ENCODE measurements at regions not wholly inside any gene's neighbourhood (a gene's known extent, or its start where the extent isn't known, plus 50 kb on each side); places are given as distances from the start of the nearest gene placed in this dataset.

- TF ChIP-seq CTCF (conservative IDR thresholded peaks at IDR 0.05; ENCODE audit: low read depth, low read length), result no peak
- no peak overlapping the region for H3K4me3 ChIP-seq (ENCODE audit: low read length)
- DNase-seq (ENCODE audit: low read depth), result no peak
These were observed 378.8 kb downstream of the BUD13 start for GRCh38 chr11:116394022-116394421.

- H3K4me3 ChIP-seq (ENCODE audit: low read length), result no peak overlapping the region
- DNase-seq (ENCODE audit: low read depth), result no peak
- TF ChIP-seq CTCF (conservative IDR thresholded peaks at IDR 0.05; ENCODE audit: low read depth, low read length), result no peak
These were observed 381.8 kb downstream of the BUD13 start for GRCh38 chr11:116390963-116391362.

- no peak overlapping the region for H3K4me3 ChIP-seq (ENCODE audit: low read length)
- DNase-seq (ENCODE audit: low read depth), result no peak
- no peak for TF ChIP-seq CTCF (conservative IDR thresholded peaks at IDR 0.05; ENCODE audit: low read depth, low read length)
These were observed 384.6 kb downstream of the BUD13 start for GRCh38 chr11:116388146-116388545.

GRCh38 chr11:116387641-116388040, 385.1 kb downstream of the BUD13 start:
- DNase-seq (ENCODE audit: low read depth), result no peak
- H3K4me3 ChIP-seq (ENCODE audit: low read length), result no peak overlapping the region
- TF ChIP-seq CTCF (conservative IDR thresholded peaks at IDR 0.05; ENCODE audit: low read depth, low read length), result no peak

GRCh38 chr11:116386118-116386699, 386.6 kb downstream of the BUD13 start:
- no peak for DNase-seq (ENCODE audit: low read depth)
- H3K4me3 ChIP-seq (ENCODE audit: low read length), result no peak overlapping the region
- no peak for TF ChIP-seq CTCF (conservative IDR thresholded peaks at IDR 0.05; ENCODE audit: low read depth, low read length)

GRCh38 chr11:116384876-116385275, 387.9 kb downstream of the BUD13 start:
- no peak for DNase-seq (ENCODE audit: low read depth)
- TF ChIP-seq CTCF (conservative IDR thresholded peaks at IDR 0.05; ENCODE audit: low read depth, low read length), result no peak
- no peak overlapping the region for H3K4me3 ChIP-seq (ENCODE audit: low read length)

GRCh38 chr11:116384407-116384806, 388.4 kb downstream of the BUD13 start:
- DNase-seq (ENCODE audit: low read depth), result no peak
- H3K4me3 ChIP-seq (ENCODE audit: low read length), result no peak overlapping the region
- no peak for TF ChIP-seq CTCF (conservative IDR thresholded peaks at IDR 0.05; ENCODE audit: low read depth, low read length)

Measured in retinal pigment epithelial cell (primary cell).